H1 (cell line): ENCODE measurements at regions not wholly inside any gene's neighbourhood (a gene's known extent, or its start where the extent isn't known, plus 50 kb on each side); places are given as distances from the start of the nearest gene placed in this dataset.

Experiments used
- CTCF ChIA-PET: fragments of 300-600 bp; sonication (Branson Sonifier 250); formaldehyde crosslinking; loops from one replicate; lab custom pipeline; 2021; ENCODE audit not compliant: partially characterized antibody; lab: Charles Lee
- POLR2A ChIA-PET: fragments of 300-600 bp; sonication (Branson Sonifier 250); formaldehyde crosslinking; loops from one replicate; lab custom pipeline; 2021; ENCODE audit warnings: inconsistent platforms; ENCODE audit not compliant: partially characterized antibody; lab: Charles Lee
- DNase-seq, 2 experiments: peaks; one replicate each; pipeline versions ENCODE4 v3.0.0 to v3.0.0-alpha.2; 2010 to 2022; ENCODE audit warnings: low spot score in 2 of 2, low read depth in 1 of 2, mixed read lengths in 1 of 2
- FAIRE-seq: peaks from 2 replicates; lab custom pipeline; 2011; peaks lifted over from hg19 to GRCh38; lab: Jason Lieb, UNC
- H2AFZ ChIP-seq: 2 replicates; pipeline ENCODE4 v1.8.1; 2012; ENCODE audit warnings: low read length, inconsistent platforms
- H2AK5ac ChIP-seq: 2 replicates; pipeline ENCODE4 v1.6.1; 2013; ENCODE audit warnings: low read depth, low read length
- H2BK120ac ChIP-seq: replicated peaks from 2 replicates; pipeline ENCODE3; 2013; ENCODE audit warnings: low read depth, low read length, inconsistent platforms
- H2BK12ac ChIP-seq: 2 replicates; pipeline ENCODE4 v1.6.1; 2013; ENCODE audit warnings: low read depth, low read length
- H2BK15ac ChIP-seq: 2 replicates; pipeline ENCODE4 v1.6.1; 2013; ENCODE audit warnings: low read length
- H2BK20ac ChIP-seq: 2 replicates; pipeline ENCODE4 v1.6.1; 2013; ENCODE audit warnings: low read length
- H2BK5ac ChIP-seq: 2 replicates; pipeline ENCODE4 v1.6.1; 2013; ENCODE audit warnings: low read depth, low read length
- H3K14ac ChIP-seq: 2 replicates; pipeline ENCODE4 v1.6.1; 2013; ENCODE audit warnings: inconsistent platforms; ENCODE audit not compliant: insufficient read length
- H3K18ac ChIP-seq: 2 replicates; pipeline ENCODE4 v1.6.1; 2013; ENCODE audit warnings: low read length; ENCODE audit errors: extremely low read depth
- H3K23ac ChIP-seq: 2 replicates; pipeline ENCODE4 v1.6.1; 2013; ENCODE audit warnings: inconsistent platforms; ENCODE audit not compliant: insufficient read length
- H3K23me2 ChIP-seq: 2 replicates; pipeline ENCODE4 v1.6.1; 2013; ENCODE audit warnings: low read depth, low read length
- H3K27ac ChIP-seq: 2 replicates; pipeline ENCODE4 v1.6.1; 2011; ENCODE audit warnings: low read depth, low read length, inconsistent platforms
- H3K27me3 ChIP-seq, 4 experiments: replicated peaks in 1 of 4; 1 replicate in 1 of 4; 2 replicates in 3 of 4; pipeline versions ENCODE4 v1.6.1 to v1.8.1; 2011 to 2013; ENCODE audit warnings: low read length in 3 of 4, mild to moderate bottlenecking in 3 of 4, inconsistent platforms in 2 of 4, mixed read lengths in 2 of 4, moderate library complexity in 1 of 4; ENCODE audit not compliant: control insufficient read depth in 3 of 4, insufficient read depth in 3 of 4; ENCODE audit errors: extremely low read depth in 1 of 4
- H3K36me3 ChIP-seq, 4 experiments: 2 replicates each; pipeline versions ENCODE4 v1.6.1 to v1.8.1; 2011 to 2013; ENCODE audit warnings: mild to moderate bottlenecking in 4 of 4, low read length in 3 of 4, moderate library complexity in 2 of 4, control low read depth in 1 of 4, inconsistent platforms in 1 of 4; ENCODE audit not compliant: insufficient read depth in 4 of 4, control insufficient read depth in 2 of 4
- H3K4ac ChIP-seq: replicated peaks from 2 replicates; pipeline ENCODE3; 2013; ENCODE audit warnings: low read length, low read depth, mixed read lengths, inconsistent platforms; ENCODE audit not compliant: insufficient read length
- H3K4me1 ChIP-seq, 4 experiments: replicated peaks in 1 of 4; 1 replicate in 1 of 4; 2 replicates in 3 of 4; pipeline versions ENCODE4 v1.6.1 to v1.8.1; 2011 to 2013; ENCODE audit warnings: low read length in 3 of 4, inconsistent platforms in 2 of 4, mixed read lengths in 1 of 4; ENCODE audit not compliant: insufficient read depth in 4 of 4, control insufficient read depth in 3 of 4
- H3K4me2 ChIP-seq, 2 experiments: 2 replicates each; pipeline versions ENCODE4 v1.6.1 to v1.8.1; 2011 to 2013; ENCODE audit warnings: low read depth in 2 of 2, low read length in 2 of 2, control low read depth in 1 of 2, inconsistent platforms in 1 of 2, mild to moderate bottlenecking in 1 of 2; ENCODE audit not compliant: insufficient read depth in 1 of 2
- H3K4me3 ChIP-seq, 4 experiments: fragments of 200-600, 300-600 bp in 1 of 4; sonication (generic), shearing (Covaris generic), sonication (Bioruptor Twin) in 1 of 4; 2 replicates each; pipeline versions ENCODE4 v1.5.1 to v1.8.1; 2011 to 2016; ENCODE audit warnings: low read length in 4 of 4, low read depth in 3 of 4, control low read depth in 2 of 4, inconsistent platforms in 2 of 4, mild to moderate bottlenecking in 2 of 4, mixed read lengths in 1 of 4, moderate library complexity in 1 of 4; ENCODE audit not compliant: insufficient read depth in 2 of 4; ENCODE audit errors: extremely low read depth in 1 of 4
- H3K56ac ChIP-seq: replicated peaks from 2 replicates; pipeline ENCODE3; 2013; ENCODE audit warnings: low read depth, mild to moderate bottlenecking, mixed read lengths, low read length, inconsistent platforms; ENCODE audit not compliant: insufficient read length
- H3K79me1 ChIP-seq: 2 replicates; pipeline ENCODE4 v1.6.1; 2013; ENCODE audit warnings: low read depth, low read length, control low read depth
- H3K79me2 ChIP-seq, 2 experiments: 2 replicates each; pipeline versions ENCODE4 v1.6.1 to v1.8.1; 2012 to 2013; ENCODE audit warnings: low read length in 2 of 2, mild to moderate bottlenecking in 2 of 2, inconsistent platforms in 1 of 2; ENCODE audit not compliant: insufficient read depth in 2 of 2, control insufficient read depth in 1 of 2
- H3K9ac ChIP-seq, 4 experiments: replicated peaks in 1 of 4; 1 replicate in 1 of 4; 2 replicates in 3 of 4; pipeline versions ENCODE4 v1.6.1 to v1.8.1; 2011 to 2013; ENCODE audit warnings: low read depth in 3 of 4, low read length in 3 of 4, control low read depth in 2 of 4, mild to moderate bottlenecking in 2 of 4, moderate library complexity in 2 of 4, inconsistent platforms in 1 of 4; ENCODE audit errors: extremely low read depth in 1 of 4
- H3K9me3 ChIP-seq, 2 experiments: 2 replicates each; pipeline versions ENCODE4 v1.6.1 to v1.8.1; 2012 to 2013; ENCODE audit warnings: mild to moderate bottlenecking in 2 of 2, moderate library complexity in 2 of 2, control low read depth in 1 of 2, inconsistent platforms in 1 of 2, low read depth in 1 of 2, low read length in 1 of 2, mixed read lengths in 1 of 2; ENCODE audit not compliant: insufficient read depth in 2 of 2
- H4K20me1 ChIP-seq, 2 experiments: replicated peaks in 1 of 2; 2 replicates each; pipeline versions ENCODE3 to v1.8.1; 2011 to 2013; ENCODE audit warnings: inconsistent platforms in 2 of 2, low read length in 2 of 2, mild to moderate bottlenecking in 1 of 2; ENCODE audit not compliant: insufficient read depth in 2 of 2, control insufficient read depth in 1 of 2
- H4K5ac ChIP-seq: 2 replicates; pipeline ENCODE4 v1.6.1; 2013; ENCODE audit warnings: low read length, low read depth, mixed read lengths, inconsistent platforms; ENCODE audit not compliant: insufficient read length
- H4K8ac ChIP-seq: 2 replicates; pipeline ENCODE4 v1.8.0; 2013; ENCODE audit warnings: mild to moderate bottlenecking, moderate library complexity, low read length, inconsistent platforms; ENCODE audit not compliant: insufficient read depth; ENCODE audit errors: extremely low read depth
- H4K91ac ChIP-seq: replicated peaks from 2 replicates; pipeline ENCODE3; 2013; ENCODE audit warnings: low read length, mixed read lengths, inconsistent platforms; ENCODE audit not compliant: insufficient read length
- BACH1 ChIP-seq: IDR thresholded peaks from 2 replicates; pipeline ENCODE4 v1.6.1; 2012; ENCODE audit warnings: low read length, improper control_type of control experiment
- CBX5 ChIP-seq: fragments of 300-800, 300-1000 bp; sonication (generic); IDR thresholded peaks from 2 replicates; pipeline ENCODE4 v1.7.1; 2016; ENCODE audit warnings: antibody characterized with exemption, low read length, low read depth
- CREB1 ChIP-seq: IDR thresholded peaks from 2 replicates; pipeline ENCODE4 v1.6.1; 2012; ENCODE audit warnings: inconsistent platforms
- KDM1A ChIP-seq: fragments of 200-600, 300-600 bp; sonication (generic); IDR thresholded peaks from 2 replicates; pipeline ENCODE4 v1.7.1; 2016; ENCODE audit warnings: mild to moderate bottlenecking, low read length, borderline replicate concordance
- KDM4A ChIP-seq: IDR thresholded peaks from one replicate; pipeline ENCODE4 v1.7.1; 2012; ENCODE audit warnings: low read depth, mild to moderate bottlenecking, moderate library complexity, low read length, inconsistent platforms; ENCODE audit not compliant: severe bottlenecking
- RFX5 ChIP-seq: IDR thresholded peaks from 2 replicates; pipeline ENCODE4 v1.6.1; 2011; ENCODE audit warnings: low read depth, low read length, improper control_type of control experiment, borderline replicate concordance
- SP4 ChIP-seq: IDR thresholded peaks from 2 replicates; pipeline ENCODE4 v1.6.1; 2012; ENCODE audit warnings: low read length, inconsistent platforms
- TAF7 ChIP-seq: optimal IDR thresholded peaks from 2 replicates; pipeline ENCODE3; 2011; ENCODE audit warnings: low read depth, mild to moderate bottlenecking, inconsistent platforms, low read length, moderate library complexity, borderline replicate concordance
- WGBS, 2 experiments: shearing (Covaris generic) in 1 of 2; methylation state at CpG; one replicate each; pipeline versions ENCODE4 v1.1.6 to v1.1.7; 2013 to 2015; ENCODE audit warnings: low lambda C conversion rate in 2 of 2, mixed read lengths in 2 of 2, inconsistent platforms in 1 of 2, low coverage in 1 of 2, missing lambda C conversion rate in 1 of 2; ENCODE audit not compliant: insufficient replicate concordance in 2 of 2, insufficient coverage in 1 of 2, insufficient read length in 1 of 2; ENCODE audit errors: extremely low coverage in 1 of 2, missing lambda C conversion rate in 1 of 2; 5-methylcytosine and 5-hydroxymethylcytosine counted together
- TF ChIP-seq, protein P1 (sequence below), 3 experiments: IDR thresholded peaks; 1 replicate in 2 of 3; 2 replicates in 1 of 3; pipeline versions ENCODE4 v1.5.1 to v1.6.1; 2011; ENCODE audit warnings: low read length in 3 of 3, mild to moderate bottlenecking in 3 of 3, inconsistent platforms in 2 of 3, low read depth in 1 of 3, moderate library complexity in 1 of 3; ENCODE audit not compliant: insufficient read depth in 1 of 3; ENCODE audit errors: control extremely low read depth in 1 of 3

DNA sequence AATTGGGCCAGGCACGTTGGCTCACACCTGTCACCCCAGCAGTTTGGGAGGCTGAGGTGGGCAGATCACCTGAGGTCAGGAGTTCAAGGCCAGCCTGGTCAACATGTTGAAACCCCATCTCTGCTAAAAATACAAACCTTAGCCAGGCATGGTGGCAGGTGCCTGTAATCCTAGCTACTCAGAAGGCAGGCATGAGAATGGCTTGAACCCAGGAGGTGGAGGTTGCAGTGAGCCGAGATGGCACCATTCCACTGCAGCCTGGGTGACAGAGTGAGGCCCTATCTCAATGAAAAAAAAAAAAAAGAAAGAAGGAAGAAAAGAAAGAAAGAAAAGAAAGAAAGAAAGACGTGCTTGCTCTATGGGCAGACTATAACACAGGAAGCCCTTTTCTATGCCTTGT lies 84.4 kb downstream of the FOXL1 start:
- whole genome bisulfite sequencing, 2 experiments = 88% methylated on average over 1 of the region's 3 CpGs; no CpG with 5 or more reads in 1 of the 2 experiments
- Histone ChIP-seq H3K4me1 (no peaks in the 10 kb centered on the region; a peak in 1 of 7 replicates), H3K9ac (no peak overlapping the region), H2BK15ac (no peak overlapping the region), H2BK120ac (no peak overlapping the region), H2BK12ac (no peak overlapping the region), H3K4me3 (no peak overlapping the region), H4K91ac (no peak overlapping the region), H3K4me2 (no peak overlapping the region), H3K9me3 (0 out of 4 replicates have a peak, but pooled peaks cover 0 to 2% of the 10 kb centered on the region in 2 experiments), H2AK5ac (no peak overlapping the region), H2BK20ac (no peak overlapping the region), H4K5ac (no peak overlapping the region), H2BK5ac (no peak overlapping the region), H4K8ac (no peak overlapping the region), H3K23me2 (peaks cover 4% of the 10 kb centered on the region; the same call in 1 of the 2 replicates), H3K79me1 (no peaks in the 10 kb centered on the region), H2AFZ (no peak overlapping the region), H3K4ac (no peak overlapping the region), H4K20me1 (no peaks in the 10 kb centered on the region), H3K27ac (no peak overlapping the region)
- POLR2A ChIA-PET = no interaction called here
- CTCF ChIA-PET = interaction anchor here (0.8 kb wide), 1 partner anchor 400 kb away, joined by 3 read pairs; no protein-coding TSS in a partner anchor
- TF ChIP-seq TAF7 = no peak
- TF ChIP-seq CBX5 = no peak
- TF ChIP-seq KDM1A = no peak
- TF ChIP-seq, protein P1, sequence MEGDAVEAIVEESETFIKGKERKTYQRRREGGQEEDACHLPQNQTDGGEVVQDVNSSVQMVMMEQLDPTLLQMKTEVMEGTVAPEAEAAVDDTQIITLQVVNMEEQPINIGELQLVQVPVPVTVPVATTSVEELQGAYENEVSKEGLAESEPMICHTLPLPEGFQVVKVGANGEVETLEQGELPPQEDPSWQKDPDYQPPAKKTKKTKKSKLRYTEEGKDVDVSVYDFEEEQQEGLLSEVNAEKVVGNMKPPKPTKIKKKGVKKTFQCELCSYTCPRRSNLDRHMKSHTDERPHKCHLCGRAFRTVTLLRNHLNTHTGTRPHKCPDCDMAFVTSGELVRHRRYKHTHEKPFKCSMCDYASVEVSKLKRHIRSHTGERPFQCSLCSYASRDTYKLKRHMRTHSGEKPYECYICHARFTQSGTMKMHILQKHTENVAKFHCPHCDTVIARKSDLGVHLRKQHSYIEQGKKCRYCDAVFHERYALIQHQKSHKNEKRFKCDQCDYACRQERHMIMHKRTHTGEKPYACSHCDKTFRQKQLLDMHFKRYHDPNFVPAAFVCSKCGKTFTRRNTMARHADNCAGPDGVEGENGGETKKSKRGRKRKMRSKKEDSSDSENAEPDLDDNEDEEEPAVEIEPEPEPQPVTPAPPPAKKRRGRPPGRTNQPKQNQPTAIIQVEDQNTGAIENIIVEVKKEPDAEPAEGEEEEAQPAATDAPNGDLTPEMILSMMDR (IDR thresholded peaks at IDR 0.05; ENCODE audit: control extremely low read depth in 1 of 3, insufficient read depth in 1 of 3, low read depth in 1 of 3, low read length in 3 of 3) = no peak
- TF ChIP-seq RFX5 = no peak
- no peak for TF ChIP-seq BACH1
- no peak for TF ChIP-seq KDM4A
- TF ChIP-seq CREB1 = no peak
- no peak for TF ChIP-seq SP4
- TF ChIP-seq, all 59 proteins: peak for 0
- no peak overlapping the region for H3K18ac ChIP-seq
- no peaks in the 10 kb centered on the region for H3K79me2 ChIP-seq
- no peak overlapping the region for H3K23ac ChIP-seq
- no peak for FAIRE-seq
- H3K36me3 ChIP-seq = no peaks in the 10 kb centered on the region
- H3K56ac ChIP-seq = no peak overlapping the region
- H3K27me3 ChIP-seq = no peaks in the 10 kb centered on the region; a peak in 2 of 7 replicates
- H3K14ac ChIP-seq = no peak overlapping the region
- DNase-seq = no peak
